C4-2B (cell line): ENCODE measurements at regions not wholly inside any gene's neighbourhood (a gene's known extent, or its start where the extent isn't known, plus 50 kb on each side); places are given as distances from the start of the nearest gene placed in this dataset.

ENCODE experiments used
- ZFX ChIP-seq: fragments of 450-650 bp; IDR thresholded peaks from 2 replicates; pipeline ENCODE4 v1.6.1; 2017
- TF ChIP-seq, protein P1 (sequence below): fragments of 450-650 bp; conservative IDR thresholded peaks from 2 replicates; pipeline ENCODE4 v1.5.1; 2017; ENCODE audit warnings: mild to moderate bottlenecking

DNA sequence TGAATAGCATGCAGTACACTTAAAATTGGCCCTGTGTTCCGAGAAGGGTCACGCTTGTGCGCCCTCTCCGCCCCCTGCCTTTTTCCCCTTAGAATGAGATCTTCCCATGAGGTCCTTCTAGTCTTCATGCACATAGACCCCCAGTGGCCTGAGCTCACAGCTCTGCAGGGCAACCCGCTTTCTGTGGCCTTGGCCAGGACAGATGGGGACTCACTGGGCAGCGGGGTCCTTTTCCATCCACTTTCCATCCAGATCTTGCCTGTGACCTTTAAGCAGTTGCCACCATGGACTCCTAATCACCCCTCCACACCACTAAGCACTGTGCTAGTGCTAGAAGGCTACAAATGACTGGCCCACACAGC, 244.4 kb downstream of the UACA start:
- TF ChIP-seq, protein P1, sequence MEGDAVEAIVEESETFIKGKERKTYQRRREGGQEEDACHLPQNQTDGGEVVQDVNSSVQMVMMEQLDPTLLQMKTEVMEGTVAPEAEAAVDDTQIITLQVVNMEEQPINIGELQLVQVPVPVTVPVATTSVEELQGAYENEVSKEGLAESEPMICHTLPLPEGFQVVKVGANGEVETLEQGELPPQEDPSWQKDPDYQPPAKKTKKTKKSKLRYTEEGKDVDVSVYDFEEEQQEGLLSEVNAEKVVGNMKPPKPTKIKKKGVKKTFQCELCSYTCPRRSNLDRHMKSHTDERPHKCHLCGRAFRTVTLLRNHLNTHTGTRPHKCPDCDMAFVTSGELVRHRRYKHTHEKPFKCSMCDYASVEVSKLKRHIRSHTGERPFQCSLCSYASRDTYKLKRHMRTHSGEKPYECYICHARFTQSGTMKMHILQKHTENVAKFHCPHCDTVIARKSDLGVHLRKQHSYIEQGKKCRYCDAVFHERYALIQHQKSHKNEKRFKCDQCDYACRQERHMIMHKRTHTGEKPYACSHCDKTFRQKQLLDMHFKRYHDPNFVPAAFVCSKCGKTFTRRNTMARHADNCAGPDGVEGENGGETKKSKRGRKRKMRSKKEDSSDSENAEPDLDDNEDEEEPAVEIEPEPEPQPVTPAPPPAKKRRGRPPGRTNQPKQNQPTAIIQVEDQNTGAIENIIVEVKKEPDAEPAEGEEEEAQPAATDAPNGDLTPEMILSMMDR: no peak
- no peak for TF ChIP-seq ZFX
